H1 (cell line): ENCODE measurements at regions not wholly inside any gene's neighbourhood (a gene's known extent, or its start where the extent isn't known, plus 50 kb on each side); places are given as distances from the start of the nearest gene placed in this dataset.
A peak's percentile ranks its signal among the peaks of the same experiment; 100 is the strongest.

ENCODE experiments used
- CTCF ChIA-PET: fragments of 300-600 bp; sonication (Branson Sonifier 250); formaldehyde crosslinking; loops from one replicate; lab custom pipeline; 2021; ENCODE audit not compliant: partially characterized antibody; lab: Charles Lee
- POLR2A ChIA-PET: fragments of 300-600 bp; sonication (Branson Sonifier 250); formaldehyde crosslinking; loops from one replicate; lab custom pipeline; 2021; ENCODE audit warnings: inconsistent platforms; ENCODE audit not compliant: partially characterized antibody; lab: Charles Lee
- DNase-seq, 2 experiments: peaks; one replicate each; pipeline versions ENCODE4 v3.0.0 to v3.0.0-alpha.2; 2010 to 2022; ENCODE audit warnings: low spot score in 2 of 2, low read depth in 1 of 2, mixed read lengths in 1 of 2
- FAIRE-seq: peaks from 2 replicates; lab custom pipeline; 2011; peaks lifted over from hg19 to GRCh38; lab: Jason Lieb, UNC
- H2AFZ ChIP-seq: 2 replicates; pipeline ENCODE4 v1.8.1; 2012; ENCODE audit warnings: low read length, inconsistent platforms
- H2AK5ac ChIP-seq: 2 replicates; pipeline ENCODE4 v1.6.1; 2013; ENCODE audit warnings: low read depth, low read length
- H2BK120ac ChIP-seq: replicated peaks from 2 replicates; pipeline ENCODE3; 2013; ENCODE audit warnings: low read depth, low read length, inconsistent platforms
- H2BK12ac ChIP-seq: 2 replicates; pipeline ENCODE4 v1.6.1; 2013; ENCODE audit warnings: low read depth, low read length
- H2BK15ac ChIP-seq: 2 replicates; pipeline ENCODE4 v1.6.1; 2013; ENCODE audit warnings: low read length
- H2BK20ac ChIP-seq: 2 replicates; pipeline ENCODE4 v1.6.1; 2013; ENCODE audit warnings: low read length
- H2BK5ac ChIP-seq: 2 replicates; pipeline ENCODE4 v1.6.1; 2013; ENCODE audit warnings: low read depth, low read length
- H3K14ac ChIP-seq: 2 replicates; pipeline ENCODE4 v1.6.1; 2013; ENCODE audit warnings: inconsistent platforms; ENCODE audit not compliant: insufficient read length
- H3K18ac ChIP-seq: 2 replicates; pipeline ENCODE4 v1.6.1; 2013; ENCODE audit warnings: low read length; ENCODE audit errors: extremely low read depth
- H3K23ac ChIP-seq: 2 replicates; pipeline ENCODE4 v1.6.1; 2013; ENCODE audit warnings: inconsistent platforms; ENCODE audit not compliant: insufficient read length
- H3K23me2 ChIP-seq: 2 replicates; pipeline ENCODE4 v1.6.1; 2013; ENCODE audit warnings: low read depth, low read length
- H3K27ac ChIP-seq: 2 replicates; pipeline ENCODE4 v1.6.1; 2011; ENCODE audit warnings: low read depth, low read length, inconsistent platforms
- H3K27me3 ChIP-seq, 4 experiments: replicated peaks in 1 of 4; 1 replicate in 1 of 4; 2 replicates in 3 of 4; pipeline versions ENCODE4 v1.6.1 to v1.8.1; 2011 to 2013; ENCODE audit warnings: low read length in 3 of 4, mild to moderate bottlenecking in 3 of 4, inconsistent platforms in 2 of 4, mixed read lengths in 2 of 4, moderate library complexity in 1 of 4; ENCODE audit not compliant: control insufficient read depth in 3 of 4, insufficient read depth in 3 of 4; ENCODE audit errors: extremely low read depth in 1 of 4
- H3K36me3 ChIP-seq, 4 experiments: 2 replicates each; pipeline versions ENCODE4 v1.6.1 to v1.8.1; 2011 to 2013; ENCODE audit warnings: mild to moderate bottlenecking in 4 of 4, low read length in 3 of 4, moderate library complexity in 2 of 4, control low read depth in 1 of 4, inconsistent platforms in 1 of 4; ENCODE audit not compliant: insufficient read depth in 4 of 4, control insufficient read depth in 2 of 4
- H3K4ac ChIP-seq: replicated peaks from 2 replicates; pipeline ENCODE3; 2013; ENCODE audit warnings: low read length, low read depth, mixed read lengths, inconsistent platforms; ENCODE audit not compliant: insufficient read length
- H3K4me1 ChIP-seq, 4 experiments: replicated peaks in 1 of 4; 1 replicate in 1 of 4; 2 replicates in 3 of 4; pipeline versions ENCODE4 v1.6.1 to v1.8.1; 2011 to 2013; ENCODE audit warnings: low read length in 3 of 4, inconsistent platforms in 2 of 4, mixed read lengths in 1 of 4; ENCODE audit not compliant: insufficient read depth in 4 of 4, control insufficient read depth in 3 of 4
- H3K4me2 ChIP-seq, 2 experiments: 2 replicates each; pipeline versions ENCODE4 v1.6.1 to v1.8.1; 2011 to 2013; ENCODE audit warnings: low read depth in 2 of 2, low read length in 2 of 2, control low read depth in 1 of 2, inconsistent platforms in 1 of 2, mild to moderate bottlenecking in 1 of 2; ENCODE audit not compliant: insufficient read depth in 1 of 2
- H3K4me3 ChIP-seq, 4 experiments: fragments of 200-600, 300-600 bp in 1 of 4; sonication (generic), shearing (Covaris generic), sonication (Bioruptor Twin) in 1 of 4; 2 replicates each; pipeline versions ENCODE4 v1.5.1 to v1.8.1; 2011 to 2016; ENCODE audit warnings: low read length in 4 of 4, low read depth in 3 of 4, control low read depth in 2 of 4, inconsistent platforms in 2 of 4, mild to moderate bottlenecking in 2 of 4, mixed read lengths in 1 of 4, moderate library complexity in 1 of 4; ENCODE audit not compliant: insufficient read depth in 2 of 4; ENCODE audit errors: extremely low read depth in 1 of 4
- H3K56ac ChIP-seq: replicated peaks from 2 replicates; pipeline ENCODE3; 2013; ENCODE audit warnings: low read depth, mild to moderate bottlenecking, mixed read lengths, low read length, inconsistent platforms; ENCODE audit not compliant: insufficient read length
- H3K79me1 ChIP-seq: 2 replicates; pipeline ENCODE4 v1.6.1; 2013; ENCODE audit warnings: low read depth, low read length, control low read depth
- H3K79me2 ChIP-seq, 2 experiments: 2 replicates each; pipeline versions ENCODE4 v1.6.1 to v1.8.1; 2012 to 2013; ENCODE audit warnings: low read length in 2 of 2, mild to moderate bottlenecking in 2 of 2, inconsistent platforms in 1 of 2; ENCODE audit not compliant: insufficient read depth in 2 of 2, control insufficient read depth in 1 of 2
- H3K9ac ChIP-seq, 4 experiments: replicated peaks in 1 of 4; 1 replicate in 1 of 4; 2 replicates in 3 of 4; pipeline versions ENCODE4 v1.6.1 to v1.8.1; 2011 to 2013; ENCODE audit warnings: low read depth in 3 of 4, low read length in 3 of 4, control low read depth in 2 of 4, mild to moderate bottlenecking in 2 of 4, moderate library complexity in 2 of 4, inconsistent platforms in 1 of 4; ENCODE audit errors: extremely low read depth in 1 of 4
- H3K9me3 ChIP-seq, 2 experiments: 2 replicates each; pipeline versions ENCODE4 v1.6.1 to v1.8.1; 2012 to 2013; ENCODE audit warnings: mild to moderate bottlenecking in 2 of 2, moderate library complexity in 2 of 2, control low read depth in 1 of 2, inconsistent platforms in 1 of 2, low read depth in 1 of 2, low read length in 1 of 2, mixed read lengths in 1 of 2; ENCODE audit not compliant: insufficient read depth in 2 of 2
- H4K20me1 ChIP-seq, 2 experiments: replicated peaks in 1 of 2; 2 replicates each; pipeline versions ENCODE3 to v1.8.1; 2011 to 2013; ENCODE audit warnings: inconsistent platforms in 2 of 2, low read length in 2 of 2, mild to moderate bottlenecking in 1 of 2; ENCODE audit not compliant: insufficient read depth in 2 of 2, control insufficient read depth in 1 of 2
- H4K5ac ChIP-seq: 2 replicates; pipeline ENCODE4 v1.6.1; 2013; ENCODE audit warnings: low read length, low read depth, mixed read lengths, inconsistent platforms; ENCODE audit not compliant: insufficient read length
- H4K8ac ChIP-seq: 2 replicates; pipeline ENCODE4 v1.8.0; 2013; ENCODE audit warnings: mild to moderate bottlenecking, moderate library complexity, low read length, inconsistent platforms; ENCODE audit not compliant: insufficient read depth; ENCODE audit errors: extremely low read depth
- H4K91ac ChIP-seq: replicated peaks from 2 replicates; pipeline ENCODE3; 2013; ENCODE audit warnings: low read length, mixed read lengths, inconsistent platforms; ENCODE audit not compliant: insufficient read length
- EGR1 ChIP-seq: IDR thresholded peaks from 2 replicates; pipeline ENCODE4 v1.6.1; 2011; ENCODE audit warnings: low read depth, low read length, borderline replicate concordance
- WGBS, 2 experiments: shearing (Covaris generic) in 1 of 2; methylation state at CpG; one replicate each; pipeline versions ENCODE4 v1.1.6 to v1.1.7; 2013 to 2015; ENCODE audit warnings: low lambda C conversion rate in 2 of 2, mixed read lengths in 2 of 2, inconsistent platforms in 1 of 2, low coverage in 1 of 2, missing lambda C conversion rate in 1 of 2; ENCODE audit not compliant: insufficient replicate concordance in 2 of 2, insufficient coverage in 1 of 2, insufficient read length in 1 of 2; ENCODE audit errors: extremely low coverage in 1 of 2, missing lambda C conversion rate in 1 of 2; 5-methylcytosine and 5-hydroxymethylcytosine counted together

DNA sequence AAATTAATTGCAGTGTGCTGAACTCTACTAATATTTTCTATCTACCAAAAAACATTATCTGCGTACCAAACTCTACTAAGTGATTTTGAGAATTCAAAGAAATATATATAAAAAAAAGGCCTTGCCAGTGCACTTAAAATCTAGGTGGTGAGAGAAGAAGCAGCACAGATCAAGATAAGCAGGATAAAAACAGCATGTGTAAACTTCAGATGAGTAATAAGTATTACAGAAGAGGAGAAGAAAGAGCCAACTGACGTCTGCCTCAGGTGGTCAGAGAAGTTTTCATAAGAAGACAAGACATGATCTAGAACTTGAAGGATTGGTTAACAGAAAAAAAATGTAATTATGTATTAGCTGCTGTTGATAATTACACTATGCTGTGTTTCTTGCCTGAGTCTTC lies 166.4 kb downstream of the DUSP6 start:
- 100% methylated on average over 2 of the region's 2 CpGs; no CpG with 5 or more reads in 1 of the 2 experiments for WGBS, 2 experiments

More for the DNA sequence above, 166.4 kb downstream of the DUSP6 start:
- no peak for TF ChIP-seq EGR1
- TF ChIP-seq, all 59 proteins: peak for 0
- Histone ChIP-seq H4K8ac (no peak overlapping the region), H2BK20ac (no peak overlapping the region), H3K79me1 (no peaks in the 10 kb centered on the region), H3K36me3 (no peaks in the 10 kb centered on the region), H3K4me2 (no peak overlapping the region), H3K14ac (no peak overlapping the region), H3K23me2 (no peaks in the 10 kb centered on the region), H3K27ac (no peak overlapping the region), H2BK120ac (no peak overlapping the region), H2BK12ac (no peak overlapping the region), H4K91ac (no peak overlapping the region), H2AFZ (0 out of 2 replicates have a peak overlapping the region, but pooled peaks have one; percentile 2), H3K23ac (no peak overlapping the region), H3K18ac (no peak overlapping the region), H2BK15ac (no peak overlapping the region), H3K9me3 (no peaks in the 10 kb centered on the region), H2BK5ac (no peak overlapping the region), H2AK5ac (no peak overlapping the region), H4K5ac (no peak overlapping the region), H3K4me3 (no peak overlapping the region), H4K20me1 (no peaks in the 10 kb centered on the region), H3K79me2 (no peaks in the 10 kb centered on the region), H3K56ac (no peak overlapping the region), H3K9ac (no peak overlapping the region), H3K4me1 (no peaks in the 10 kb centered on the region), H3K27me3 (no peaks in the 10 kb centered on the region), H3K4ac (no peak overlapping the region)
- FAIRE-seq (no peak), DNase-seq (no peak)
- CTCF ChIA-PET, result interaction anchor here (1.6 kb wide), 1 partner anchor 169 kb away, joined by 3 read pairs; no protein-coding TSS in a partner anchor
- POLR2A ChIA-PET, result no interaction called here
